T-cell (primary cell): ENCODE measurements at regions not wholly inside any gene's neighbourhood (a gene's known extent, or its start where the extent isn't known, plus 50 kb on each side); places are given as distances from the start of the nearest gene placed in this dataset.
"Not testable (repeated sequence)": the region's sequence is repeated elsewhere in the genome, so short reads cannot be mapped to it uniquely, and the experiment has no call there.

Experiments
- ATAC-seq, 4 experiments: fragments of 200-7000 bp in 3 of 4; fragments of 150-1000 bp in 1 of 4; cut with Tn5 transposase; replicated peaks in 1 of 4; 1 replicate in 3 of 4; 2 replicates in 1 of 4; pipeline ENCODE4 v1.10.0; 2021; ENCODE audit warnings: moderate library complexity in 3 of 4, mild to moderate bottlenecking in 2 of 4, moderate number of reproducible peaks in 1 of 4
- CTCF ChIA-PET, 2 donors: fragments of 300-600 bp; sonication (Branson Sonifier 250); formaldehyde crosslinking; loops; one replicate each; lab custom pipeline; 2022; ENCODE audit warnings: antibody characterized with exemption in 2 of 2; lab: Charles Lee
- POLR2A ChIA-PET, 2 donors: fragments of 300-600 bp; sonication (Branson Sonifier 250); formaldehyde crosslinking; loops; one replicate each; lab custom pipeline; 2022; ENCODE audit warnings: antibody characterized with exemption in 2 of 2; lab: Charles Lee
- DNase-seq, 35 experiments: peaks; one replicate each; pipeline versions ENCODE4 v3.0.0 to v3.0.0-alpha.2; 2013 to 2023
- H3K27ac ChIP-seq: one replicate; pipeline ENCODE4 v1.5.1; 2013; ENCODE audit warnings: low read length
- H3K27me3 ChIP-seq, 2 experiments: replicated peaks in 1 of 2; 1 replicate in 1 of 2; 2 replicates in 1 of 2; pipeline versions ENCODE4 v1.6.1 to v1.7.0; 2013; ENCODE audit warnings: low read length in 1 of 2, mixed read lengths in 1 of 2; ENCODE audit not compliant: control insufficient read depth in 2 of 2, insufficient read depth in 2 of 2; ENCODE audit errors: extremely low read depth in 1 of 2
- H3K36me3 ChIP-seq, 2 donors: 1 replicate in 1 of 2; 2 replicates in 1 of 2; pipeline versions ENCODE4 v1.6.1 to v1.7.0; 2013; ENCODE audit warnings: low read length in 1 of 2; ENCODE audit not compliant: control insufficient read depth in 2 of 2, insufficient read depth in 1 of 2; ENCODE audit errors: extremely low read depth in 1 of 2
- H3K4me1 ChIP-seq, 2 experiments: 1 replicate in 1 of 2; 2 replicates in 1 of 2; pipeline versions ENCODE4 v1.6.1 to v1.7.0; 2013; ENCODE audit warnings: low read length in 2 of 2, mixed read lengths in 1 of 2; ENCODE audit not compliant: insufficient read depth in 2 of 2, control insufficient read depth in 1 of 2; ENCODE audit errors: extremely low read depth in 1 of 2
- H3K4me3 ChIP-seq, 2 donors: 1 replicate in 1 of 2; 2 replicates in 1 of 2; pipeline versions ENCODE4 v1.5.1 to v1.7.0; 2013; ENCODE audit warnings: mild to moderate bottlenecking in 2 of 2, low read length in 1 of 2, moderate library complexity in 1 of 2; ENCODE audit not compliant: control insufficient read depth in 1 of 2; ENCODE audit errors: extremely low read depth in 1 of 2
- H3K9me3 ChIP-seq: 2 replicates; pipeline ENCODE4 v1.7.0; 2013
- H3K27ac Mint-ChIP-seq, 2 donors: one replicate each; pipeline ENCODE4 v1.8.0; 2020 to 2021; ENCODE audit warnings: mild to moderate bottlenecking in 2 of 2, mixed read lengths in 2 of 2
- H3K27me3 Mint-ChIP-seq, 2 donors: one replicate each; pipeline ENCODE4 v1.8.0; 2021 to 2022; ENCODE audit warnings: mixed read lengths in 2 of 2
- H3K36me3 Mint-ChIP-seq: one replicate; pipeline ENCODE4 v1.8.0; 2021; ENCODE audit warnings: mixed read lengths
- H3K4me1 Mint-ChIP-seq, 3 donors: one replicate each; pipeline ENCODE4 v1.8.0; 2020 to 2022; ENCODE audit warnings: mixed read lengths in 3 of 3, mild to moderate bottlenecking in 1 of 3
- H3K4me3 Mint-ChIP-seq, 3 donors: one replicate each; pipeline ENCODE4 v1.8.0; 2020 to 2022; ENCODE audit warnings: mild to moderate bottlenecking in 3 of 3, mixed read lengths in 3 of 3, moderate library complexity in 3 of 3
- H3K9me3 Mint-ChIP-seq, 3 donors: one replicate each; pipeline ENCODE4 v1.8.0; 2020 to 2022; ENCODE audit warnings: mixed read lengths in 3 of 3
- WGBS: methylation state at CpG from one replicate; pipeline ENCODE4 v1.1.5; 2013; ENCODE audit warnings: missing lambda C conversion rate; ENCODE audit not compliant: insufficient coverage; 5-methylcytosine and 5-hydroxymethylcytosine counted together

DNA sequence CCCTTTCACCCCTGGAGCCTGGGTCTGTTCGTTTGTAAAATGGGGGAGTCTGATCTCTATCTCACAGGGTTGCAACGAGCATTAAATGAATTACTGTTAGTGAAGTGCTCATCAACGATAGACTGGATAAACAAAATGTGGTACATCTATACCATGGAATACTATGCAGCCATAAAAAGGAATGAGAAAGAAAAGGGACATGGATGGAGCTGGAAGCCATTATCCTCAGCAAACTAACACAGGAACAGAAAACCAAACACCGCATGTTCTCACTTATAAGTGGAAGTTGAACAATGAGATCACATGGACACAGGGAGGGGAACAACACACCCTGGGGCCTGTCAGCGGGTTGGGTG lies 348.0 kb upstream of the ID2 start:
- H3K4me3 ChIP-seq, H3K9me3 Mint-ChIP-seq, H3K27me3 Mint-ChIP-seq, POLR2A ChIA-PET, H3K27ac ChIP-seq, CTCF ChIA-PET, H3K27me3 ChIP-seq, H3K36me3 ChIP-seq, ATAC-seq, H3K36me3 Mint-ChIP-seq, H3K27ac Mint-ChIP-seq, H3K9me3 ChIP-seq, H3K4me3 Mint-ChIP-seq, DNase-seq: not testable (repeated sequence)
- H3K4me1 Mint-ChIP-seq, result peaks cover 29 to 62% (median 36%) of the 10 kb centered on the region in 3 donors
- H3K4me1 ChIP-seq, result peaks cover 9 to 31% of the 10 kb centered on the region in 2 experiments
- 100% methylated on average over 1 of the region's 5 CpGs for whole genome bisulfite sequencing

DNA sequence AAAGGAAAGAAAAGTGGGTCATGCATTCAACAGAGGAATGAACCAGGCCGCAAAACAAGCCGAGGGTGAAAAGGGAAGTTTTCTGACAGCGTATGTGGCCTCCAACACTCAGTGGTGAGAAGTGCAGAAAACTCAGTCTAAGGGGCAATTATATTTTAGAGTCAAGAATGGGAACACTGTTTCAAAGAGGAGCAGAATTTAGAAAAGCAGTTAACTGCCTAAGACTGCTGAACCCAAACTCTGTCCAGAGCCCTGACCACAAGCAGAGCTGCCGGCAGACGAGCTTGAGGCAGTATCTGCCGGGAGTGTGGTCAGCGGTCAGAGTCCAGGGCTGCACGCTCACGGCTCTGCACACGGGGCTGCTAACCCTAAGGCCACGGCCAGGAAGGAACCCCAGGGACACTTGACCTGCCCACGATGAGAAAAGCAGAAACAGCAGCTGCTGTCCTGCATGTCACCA lies 347.0 kb upstream of the ID2 start:
- peak in 1 of 35 experiments; percentile 20 for DNase-seq
- CTCF ChIA-PET, result no interaction called here
- peaks cover 9 to 21% of the 10 kb centered on the region in 2 experiments for H3K4me1 ChIP-seq

DNA sequence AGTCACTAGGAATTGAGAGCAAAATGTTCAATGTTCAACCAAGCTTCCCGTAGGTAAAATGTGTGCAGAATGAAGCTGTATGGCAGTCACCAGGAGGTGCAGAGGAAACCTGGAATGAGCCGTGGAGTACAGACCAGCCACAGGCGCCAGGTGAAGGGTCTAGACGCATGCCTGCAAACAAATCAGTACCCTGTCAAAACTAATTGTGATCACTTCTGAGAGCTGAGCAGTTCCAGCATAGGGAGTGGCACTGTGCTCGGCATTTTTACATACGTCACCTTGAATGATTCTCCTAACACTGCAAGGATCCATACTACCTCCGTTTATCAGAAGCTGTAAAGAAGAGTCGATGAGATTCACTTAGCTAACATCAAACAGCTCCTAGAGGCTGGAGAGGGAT lies 346.1 kb upstream of the ID2 start:
- no peak for ATAC-seq
- no peak overlapping the region for H3K4me3 Mint-ChIP-seq
- POLR2A ChIA-PET, result interaction anchor here in 1 of 2 donors (0.7 kb wide), 1 partner anchor 1187 kb away, joined by 3 read pairs; no protein-coding TSS in a partner anchor

More for the DNA sequence above, 347.0 kb upstream of the ID2 start:
- no peaks in the 10 kb centered on the region for H3K9me3 ChIP-seq
- no peak for ATAC-seq
- H3K27me3 ChIP-seq, result no peaks in the 10 kb centered on the region
- no peaks in the 10 kb centered on the region for H3K36me3 ChIP-seq
- H3K4me1 Mint-ChIP-seq, result peaks cover 22 to 52% (median 25%) of the 10 kb centered on the region in 3 donors
- POLR2A ChIA-PET, result no interaction called here
- no peaks in the 10 kb centered on the region for H3K27me3 Mint-ChIP-seq
- H3K27ac Mint-ChIP-seq, result peak overlapping the region; percentile 2 to 41
- H3K36me3 Mint-ChIP-seq, result no peaks in the 10 kb centered on the region
- 83% methylated on average over 12 of the region's 12 CpGs for WGBS
- peak overlapping the region; percentile 8 for H3K27ac ChIP-seq
- H3K9me3 Mint-ChIP-seq, result no peaks in the 10 kb centered on the region
- no peak overlapping the region for H3K4me3 ChIP-seq
- no peak overlapping the region for H3K4me3 Mint-ChIP-seq

DNA sequence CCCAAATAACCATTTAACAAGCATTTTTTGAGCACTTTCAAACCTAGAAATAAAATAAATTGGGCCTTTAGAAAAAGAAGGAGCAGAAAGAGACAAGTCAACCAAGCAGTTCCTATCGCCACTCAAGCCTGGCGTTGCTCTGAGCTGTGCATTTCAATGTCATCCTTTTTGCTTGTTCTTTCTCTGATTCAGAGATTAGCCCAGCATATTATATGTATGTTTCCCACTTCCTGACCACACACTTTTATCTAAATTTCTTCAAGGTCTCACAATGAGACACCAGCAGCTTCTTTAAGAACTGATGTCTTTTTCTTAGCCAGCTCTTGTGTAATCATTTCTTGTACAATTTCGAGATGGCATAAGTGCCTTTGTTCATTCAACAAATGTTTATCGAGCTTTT lies 344.5 kb upstream of the ID2 start:
- Mint-ChIP-seq H3K9me3 (no peaks in the 10 kb centered on the region), H3K27ac (peak overlapping the region; percentile 74 to 92), H3K36me3 (no peaks in the 10 kb centered on the region), H3K4me3 (peak overlapping the region in 2 of 3 donors; percentile 31 to 54), H3K27me3 (no peaks in the 10 kb centered on the region), H3K4me1 (peaks cover 19 to 37% (median 22%) of the 10 kb centered on the region in 3 donors)
- Histone ChIP-seq H3K27ac (peak overlapping the region; percentile 36), H3K27me3 (no peaks in the 10 kb centered on the region), H3K4me3 (no peak overlapping the region), H3K36me3 (no peaks in the 10 kb centered on the region), H3K9me3 (no peaks in the 10 kb centered on the region), H3K4me1 (peaks cover 9 to 13% of the 10 kb centered on the region in 2 experiments)
- WGBS, result 0% methylated on average over 3 of the region's 4 CpGs
- ATAC-seq (peak; percentile 80 to 99 (median 96)), DNase-seq (peak in 2 of 35 experiments; percentile 11 to 58)
- ChIA-PET POLR2A (interaction anchor here in 1 of 2 donors (0.6 kb wide), 2 partner anchors 107 to 398 kb away, joined by 3 read pairs; no protein-coding TSS in a partner anchor), CTCF (interaction anchor here (0.6 to 1.1 kb wide), 2 partner anchors 12 to 1463 kb away, joined by 3 read pairs; no protein-coding TSS in a partner anchor)

More for the DNA sequence above, 346.1 kb upstream of the ID2 start:
- H3K9me3 ChIP-seq, result no peaks in the 10 kb centered on the region
- CTCF ChIA-PET, result interaction anchor here in 1 of 2 donors (0.6 kb wide), 1 partner anchor 34 kb away, joined by 6 read pairs; no protein-coding TSS in a partner anchor
- no peaks in the 10 kb centered on the region for H3K27me3 ChIP-seq
- H3K4me3 ChIP-seq, result no peak overlapping the region
- 100% methylated on average over 5 of the region's 8 CpGs for WGBS
- Mint-ChIP-seq H3K9me3 (no peaks in the 10 kb centered on the region), H3K27me3 (no peaks in the 10 kb centered on the region), H3K4me1 (peaks cover 19 to 44% (median 22%) of the 10 kb centered on the region in 3 donors), H3K27ac (no peak overlapping the region), H3K36me3 (no peaks in the 10 kb centered on the region)
- no peaks in the 10 kb centered on the region for H3K36me3 ChIP-seq
- H3K4me1 ChIP-seq, result peaks cover 9 to 16% of the 10 kb centered on the region in 2 experiments
- H3K27ac ChIP-seq, result no peak overlapping the region
- DNase-seq, result no peak

DNA sequence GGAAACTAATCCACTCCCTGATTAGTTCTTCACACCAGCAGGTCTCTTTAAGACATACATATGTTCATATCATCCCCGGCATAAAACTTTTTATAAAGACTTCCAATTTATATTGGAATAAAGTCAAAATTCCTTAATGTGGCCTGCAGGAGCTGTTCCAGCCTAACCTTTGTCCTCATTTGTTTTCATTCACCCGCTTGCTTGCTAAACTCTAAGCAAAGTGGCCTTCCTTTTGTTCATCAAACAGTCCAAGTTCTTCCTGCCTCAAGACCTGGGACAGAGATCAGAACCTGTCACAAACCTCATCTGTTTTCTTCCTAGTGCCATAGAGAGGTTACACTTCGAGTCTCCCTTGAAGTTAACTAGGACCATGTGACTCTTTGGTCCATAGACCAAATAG lies 339.4 kb upstream of the ID2 start:
- Histone ChIP-seq H3K36me3 (no peaks in the 10 kb centered on the region), H3K27ac (no peak overlapping the region), H3K9me3 (no peaks in the 10 kb centered on the region), H3K27me3 (no peaks in the 10 kb centered on the region), H3K4me3 (no peak overlapping the region), H3K4me1 (peaks cover 6 to 21% of the 10 kb centered on the region in 2 experiments)
- DNase-seq, result no peak
- Mint-ChIP-seq H3K4me1 (peaks cover 7 to 21% (median 7%) of the 10 kb centered on the region in 3 donors), H3K27ac (no peak overlapping the region), H3K36me3 (no peaks in the 10 kb centered on the region), H3K4me3 (no peak overlapping the region), H3K27me3 (no peaks in the 10 kb centered on the region), H3K9me3 (no peaks in the 10 kb centered on the region)
- no peak for ATAC-seq
- POLR2A ChIA-PET, result no interaction called here
- CTCF ChIA-PET, result no interaction called here
- WGBS, result 100% methylated on average over 1 of the region's 3 CpGs

DNA sequence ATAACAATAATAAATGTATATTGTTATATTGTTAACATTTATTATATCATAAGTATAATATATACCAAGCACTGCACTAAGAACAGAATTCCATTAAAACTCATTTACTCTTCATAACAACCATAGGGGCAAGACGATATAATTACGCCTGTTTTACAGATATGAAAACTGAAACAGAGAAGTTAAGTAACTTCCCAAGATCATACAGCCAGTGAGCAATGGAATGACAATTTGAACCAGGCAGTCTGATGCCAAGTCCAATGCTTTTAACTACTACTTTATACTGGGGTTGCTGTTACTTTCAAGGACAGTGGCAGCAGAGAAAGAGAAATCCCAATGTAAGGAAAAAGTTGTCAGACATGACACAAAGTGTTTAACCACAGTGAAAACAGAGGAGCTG lies 338.8 kb upstream of the ID2 start:
- H3K4me1 Mint-ChIP-seq, result peaks cover under 1 to 14% (median 1%) of the 10 kb centered on the region in 3 donors
- H3K9me3 Mint-ChIP-seq, result no peaks in the 10 kb centered on the region
- no peak overlapping the region for H3K4me3 Mint-ChIP-seq
- Histone ChIP-seq H3K27me3 (no peaks in the 10 kb centered on the region), H3K4me1 (peaks cover under 1 to 18% of the 10 kb centered on the region in 2 experiments), H3K36me3 (no peaks in the 10 kb centered on the region), H3K9me3 (no peaks in the 10 kb centered on the region), H3K4me3 (no peak overlapping the region), H3K27ac (no peak overlapping the region)
- no peak for DNase-seq
- WGBS, result no CpG with 5 or more reads among the region's 2 CpGs
- H3K27me3 Mint-ChIP-seq, result no peaks in the 10 kb centered on the region
- ChIA-PET CTCF (no interaction called here), POLR2A (no interaction called here)
- no peak for ATAC-seq
- no peaks in the 10 kb centered on the region for H3K36me3 Mint-ChIP-seq
- no peak overlapping the region for H3K27ac Mint-ChIP-seq
